ENCODE measurements at regions not wholly inside any gene's neighbourhood (a gene's known extent, or its start where the extent isn't known, plus 50 kb on each side); places are given as distances from the start of the nearest gene placed in this dataset.

- no peak for DNase-seq (ENCODE audit: low read depth in 3 of 3, low spot score in 2 of 3)
These were observed 402.2 kb downstream of the GPATCH2 start for GRCh38 chr1:217228689-217229088.

- DNase-seq (ENCODE audit: low read depth in 3 of 3, low spot score in 2 of 3) = no peak
These were observed 406.7 kb downstream of the GPATCH2 start for GRCh38 chr1:217224201-217224600.

- DNase-seq (ENCODE audit: low read depth in 3 of 3, low spot score in 2 of 3) = no peak
These were observed 416.3 kb downstream of the GPATCH2 start for GRCh38 chr1:217214551-217214950.

GRCh38 chr1:217211486-217211885 is 419.4 kb downstream of the GPATCH2 start:
- no peak for DNase-seq (ENCODE audit: low read depth in 3 of 3, low spot score in 2 of 3)

GRCh38 chr1:217205578-217205977 is 425.3 kb downstream of the GPATCH2 start:
- no peak for DNase-seq (ENCODE audit: low read depth in 3 of 3, low spot score in 2 of 3)

GRCh38 chr1:217196616-217197015 is 434.3 kb downstream of the GPATCH2 start:
- DNase-seq (ENCODE audit: low read depth in 3 of 3, low spot score in 2 of 3) = no peak

GRCh38 chr1:217193151-217193550 is 437.7 kb downstream of the GPATCH2 start:
- no peak for DNase-seq (ENCODE audit: low read depth in 3 of 3, low spot score in 2 of 3)

- no peak for DNase-seq (ENCODE audit: low read depth in 3 of 3, low spot score in 2 of 3)
These were observed 439.4 kb downstream of the GPATCH2 start for GRCh38 chr1:217191441-217191840.

GRCh38 chr1:217190359-217190758 is 440.5 kb downstream of the GPATCH2 start:
- no peak for DNase-seq (ENCODE audit: low read depth in 3 of 3, low spot score in 2 of 3)

GRCh38 chr1:217189362-217189761 is 441.5 kb downstream of the GPATCH2 start:
- no peak for DNase-seq (ENCODE audit: low read depth in 3 of 3, low spot score in 2 of 3)

- no peak for DNase-seq (ENCODE audit: low read depth in 3 of 3, low spot score in 2 of 3)
These were observed 442.3 kb downstream of the GPATCH2 start for GRCh38 chr1:217188280-217189237.

GRCh38 chr1:217186664-217187063 is 444.2 kb downstream of the GPATCH2 start:
- DNase-seq (ENCODE audit: low read depth in 3 of 3, low spot score in 2 of 3) = no peak

GRCh38 chr1:217184854-217185253 is 446.0 kb downstream of the GPATCH2 start:
- DNase-seq (ENCODE audit: low read depth in 3 of 3, low spot score in 2 of 3) = no peak

- DNase-seq (ENCODE audit: low read depth in 3 of 3, low spot score in 2 of 3) = no peak
These were observed 447.9 kb downstream of the GPATCH2 start for GRCh38 chr1:217182992-217183391.

GRCh38 chr1:217181756-217182155 is 449.1 kb downstream of the GPATCH2 start:
- DNase-seq (ENCODE audit: low read depth in 3 of 3, low spot score in 2 of 3) = no peak

GRCh38 chr1:217181176-217181746 is 449.6 kb downstream of the GPATCH2 start:
- no peak for DNase-seq (ENCODE audit: low read depth in 3 of 3, low spot score in 2 of 3)

- DNase-seq (ENCODE audit: low read depth in 3 of 3, low spot score in 2 of 3) = no peak
These were observed 450.4 kb downstream of the GPATCH2 start for GRCh38 chr1:217180443-217180842.

GRCh38 chr1:217164403-217164802 is 441.2 kb upstream of the ESRRG start:
- DNase-seq (ENCODE audit: low read depth in 3 of 3, low spot score in 2 of 3) = no peak

GRCh38 chr1:217153361-217153760 is 430.1 kb upstream of the ESRRG start:
- DNase-seq (ENCODE audit: low read depth in 3 of 3, low spot score in 2 of 3) = no peak

- DNase-seq (ENCODE audit: low read depth in 3 of 3, low spot score in 2 of 3) = no peak
These were observed 427.1 kb upstream of the ESRRG start for GRCh38 chr1:217150366-217150765.

GRCh38 chr1:217149791-217150190 is 426.6 kb upstream of the ESRRG start:
- DNase-seq (ENCODE audit: low read depth in 3 of 3, low spot score in 2 of 3) = no peak

- no peak for DNase-seq (ENCODE audit: low read depth in 3 of 3, low spot score in 2 of 3)
These were observed 418.5 kb upstream of the ESRRG start for GRCh38 chr1:217141711-217142110.
